Right lobe of liver (tissue), 4 donors: ENCODE measurements at regions not wholly inside any gene's neighbourhood (a gene's known extent, or its start where the extent isn't known, plus 50 kb on each side); places are given as distances from the start of the nearest gene placed in this dataset.

Experiments
- CTCF ChIP-seq, 4 donors: fragments of 200-600 bp in 3 of 4; fragments of 450-650 bp in 1 of 4; IDR thresholded peaks; one replicate each; pipeline versions ENCODE4 v1.5.1 to v1.8.0; 2016 to 2022; ENCODE audit warnings: antibody characterized with exemption in 4 of 4, mild to moderate bottlenecking in 2 of 4
- POLR2A ChIP-seq: fragments of 450-650 bp; IDR thresholded peaks from one replicate; pipeline ENCODE4 v1.6.1; 2017; ENCODE audit warnings: antibody characterized with exemption, mild to moderate bottlenecking
- donor health status: DM: no; HTN: no; CAD: no.
- donor health status: DM: no; HTN: no; CAD: no.
- donor health status: DM: no; HTN: yes; CAD: no.

- TF ChIP-seq CTCF (IDR thresholded peaks at IDR 0.05) (no peak), POLR2A (no peak)
Measured at GRCh38 chr9:84435902-84436301, 95.3 kb upstream of the SLC28A3 start.
